ENCODE measurements at regions not wholly inside any gene's neighbourhood (a gene's known extent, or its start where the extent isn't known, plus 50 kb on each side); places are given as distances from the start of the nearest gene placed in this dataset.

DNA sequence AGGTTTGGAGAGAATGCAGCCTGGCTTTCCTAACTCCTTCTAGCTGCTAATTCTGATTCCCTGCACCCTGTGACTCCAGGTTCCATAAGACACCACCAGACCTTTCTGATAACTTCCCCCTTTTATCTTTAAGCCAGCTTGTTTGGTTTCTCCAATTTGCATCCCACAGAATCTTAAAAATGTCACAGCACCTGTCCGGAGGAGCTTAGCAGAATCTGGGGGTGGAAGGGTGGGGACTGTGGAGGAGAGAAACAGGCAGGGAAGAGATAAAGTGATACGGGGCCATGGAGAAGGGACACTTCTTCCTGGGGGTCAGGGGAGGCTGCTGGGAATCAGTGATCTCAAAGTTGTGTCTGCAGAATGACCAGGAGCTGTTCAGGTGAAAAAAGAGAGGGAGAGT, 59.4 kb downstream of the FOXL1 start:
- TF ChIP-seq TAF1 (IDR thresholded peaks at IDR 0.05; ENCODE audit: borderline replicate concordance, low read depth, low read length): no peak
- no peak for TF ChIP-seq POLR2A (IDR thresholded peaks at IDR 0.05; ENCODE audit: low read depth, low read length)
- TF ChIP-seq POLR2AphosphoS5 (IDR thresholded peaks at IDR 0.05; ENCODE audit: low read depth, low read length): no peak

All from GM12892 (cell line).